Right renal cortex interstitium (tissue), 3 donors: ENCODE measurements at regions not wholly inside any gene's neighbourhood (a gene's known extent, or its start where the extent isn't known, plus 50 kb on each side); places are given as distances from the start of the nearest gene placed in this dataset.
A peak's percentile ranks its signal among the peaks of the same experiment; 100 is the strongest.

Experiments used
- DNase-seq, 3 donors: peaks; one replicate each; pipeline ENCODE4 v3.0.0-alpha.2; 2013; ENCODE audit warnings: low read depth in 3 of 3, low spot score in 2 of 3

GRCh38 chrX:21056622-21057021, 317.6 kb upstream of the CNKSR2 start:
- no peak for DNase-seq

GRCh38 chrX:21047034-21047455, 327.2 kb upstream of the CNKSR2 start:
- no peak for DNase-seq

DNA sequence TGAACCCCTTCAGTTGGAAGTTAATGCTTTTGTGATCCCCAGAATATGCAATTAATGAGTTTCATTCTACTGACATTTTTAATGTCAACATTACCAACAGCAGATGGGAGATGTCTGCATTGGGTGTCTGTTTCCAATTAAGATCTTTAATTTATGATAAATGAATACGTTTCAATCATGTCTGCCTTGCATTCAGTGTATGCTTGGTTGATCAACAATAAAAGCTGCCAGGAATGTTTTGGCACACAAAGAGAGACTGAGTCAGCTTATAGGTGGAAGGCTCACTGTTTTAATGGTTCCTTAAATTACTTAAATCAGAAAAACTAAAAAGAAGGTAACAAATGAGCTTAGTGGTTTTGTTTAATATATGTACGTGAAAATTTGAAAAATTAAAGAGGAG, 359.9 kb upstream of the CNKSR2 start:
- no peak for DNase-seq

GRCh38 chrX:21004835-21005234, 369.4 kb upstream of the CNKSR2 start:
- no peak for DNase-seq

DNA sequence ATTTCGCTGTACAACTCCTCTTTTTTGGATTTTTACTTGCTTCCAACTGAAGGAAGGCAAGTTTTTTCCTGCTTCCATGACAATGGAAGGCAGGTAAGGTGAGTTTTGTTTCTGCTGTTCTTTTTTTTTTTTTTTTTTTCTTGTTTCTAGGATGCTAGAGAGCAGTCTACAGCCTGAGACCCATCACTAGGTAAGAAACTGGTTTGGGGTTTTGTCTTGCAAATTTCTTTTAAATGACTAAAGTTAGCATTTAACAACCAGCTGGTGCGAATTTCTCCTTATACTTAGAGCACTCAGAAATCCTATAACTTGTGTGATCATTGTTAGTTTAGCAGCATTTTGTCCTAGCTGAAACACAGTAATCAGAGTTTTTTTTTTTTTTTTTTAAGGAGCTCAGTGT, 378.4 kb upstream of the CNKSR2 start:
- DNase-seq: no peak

DNA sequence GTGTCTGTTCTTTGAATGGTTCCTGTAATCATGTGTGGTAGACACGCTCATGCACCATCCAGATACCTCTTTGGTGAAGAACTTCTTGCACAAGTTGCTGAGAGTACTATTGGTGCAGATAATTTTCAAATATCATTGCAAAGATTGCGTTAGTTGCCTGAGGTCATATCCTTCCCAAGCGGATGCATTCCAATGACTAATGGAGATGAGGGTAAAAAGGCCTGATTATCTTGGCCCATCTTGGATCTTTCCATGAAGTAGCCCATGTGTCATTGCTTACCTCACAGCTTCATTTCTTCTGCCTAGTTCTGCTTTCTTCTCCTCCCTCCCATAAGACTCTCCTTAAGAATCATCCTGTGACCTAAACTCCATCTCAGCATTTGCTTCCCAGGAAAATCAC, 384.9 kb upstream of the CNKSR2 start:
- no peak for DNase-seq

DNA sequence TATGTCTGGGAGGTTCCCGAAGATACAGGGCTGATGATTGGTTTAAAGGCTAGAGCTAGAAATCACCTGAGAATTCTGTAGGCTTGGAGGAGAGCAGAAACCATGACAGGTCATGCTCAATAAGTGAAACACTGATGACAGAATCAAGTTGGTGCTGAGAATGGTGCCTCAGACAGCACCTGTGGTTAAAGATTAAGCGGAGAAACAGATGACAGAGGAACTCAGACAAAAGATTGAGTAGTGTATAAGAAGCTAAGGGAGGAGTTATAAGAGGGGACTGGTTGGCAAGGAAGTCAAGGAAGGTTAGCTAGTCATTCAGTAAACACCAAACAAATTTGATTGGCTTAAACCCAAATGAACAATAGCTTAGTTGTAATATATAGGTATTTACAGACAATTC, 385.4 kb upstream of the CNKSR2 start:
- no peak for DNase-seq

DNA sequence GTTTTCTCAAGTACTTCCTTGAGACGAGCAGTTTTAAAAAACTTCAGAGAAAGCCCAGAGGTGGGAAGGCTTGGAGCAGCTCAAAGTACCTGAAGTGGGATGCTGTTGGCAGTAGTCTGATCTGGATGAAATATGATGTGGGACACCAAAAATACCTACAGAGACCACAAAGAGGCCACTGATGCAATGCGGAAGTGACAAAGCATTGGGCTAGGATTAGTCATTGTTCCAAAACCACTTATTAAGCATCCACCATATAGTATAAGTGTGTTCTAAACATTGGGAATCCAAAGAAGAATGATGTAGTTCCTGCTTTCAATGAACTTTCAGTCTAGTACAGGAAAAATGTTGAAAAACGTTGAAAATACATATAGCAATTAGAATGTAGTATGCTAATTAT, 386.1 kb upstream of the CNKSR2 start:
- no peak for DNase-seq

DNA sequence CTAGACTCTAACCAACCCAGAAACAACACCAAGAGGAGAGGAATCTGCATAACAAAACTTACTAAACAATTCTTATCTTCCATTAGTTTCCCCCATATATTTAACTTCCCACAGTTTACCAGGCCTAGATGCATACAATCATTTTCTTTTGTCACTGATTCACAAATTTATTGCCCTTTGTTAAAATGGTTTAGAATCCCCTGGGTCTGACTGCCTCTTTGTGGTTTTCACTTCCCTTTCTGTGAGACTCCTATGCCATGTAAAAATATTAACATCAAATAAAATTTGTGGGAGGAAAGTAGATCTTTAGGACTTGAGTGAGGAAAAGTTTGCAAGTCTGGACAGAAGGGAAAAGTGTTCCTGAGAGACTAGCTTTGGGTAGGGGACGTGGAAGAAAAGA, 393.8 kb upstream of the CNKSR2 start:
- no peak for DNase-seq

- no peak for DNase-seq
These were observed 399.9 kb upstream of the CNKSR2 start for GRCh38 chrX:20974326-20974725.

- DNase-seq: no peak
These were observed 401.2 kb upstream of the CNKSR2 start for GRCh38 chrX:20973038-20973437.

DNA sequence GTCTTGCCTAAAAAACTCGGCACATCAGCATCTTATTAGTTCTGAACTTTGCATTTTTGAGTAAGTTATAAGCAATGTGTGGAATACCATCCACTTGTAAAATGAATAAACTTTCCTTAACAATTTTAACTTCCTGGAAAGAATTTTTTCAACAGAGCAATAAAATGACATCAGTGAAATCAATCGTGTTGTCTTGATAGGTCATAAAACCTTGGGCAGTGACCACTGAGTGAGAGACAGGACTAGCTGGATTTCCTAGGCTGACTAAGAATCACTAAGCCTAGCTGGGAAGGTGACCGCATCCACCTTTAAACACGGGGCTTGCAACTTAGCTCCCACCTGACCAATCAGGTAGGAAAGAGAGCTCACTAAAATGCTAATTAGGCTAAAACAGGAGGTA, 403.0 kb upstream of the CNKSR2 start:
- DNase-seq: no peak

- no peak for DNase-seq
These were observed 404.7 kb upstream of the CNKSR2 start for GRCh38 chrX:20969565-20969964.

GRCh38 chrX:20968996-20969395, 405.2 kb upstream of the CNKSR2 start:
- DNase-seq: no peak

GRCh38 chrX:20967725-20968124, 406.5 kb upstream of the CNKSR2 start:
- DNase-seq: no peak

GRCh38 chrX:20965270-20966044, 408.8 kb upstream of the CNKSR2 start:
- DNase-seq: no peak

DNA sequence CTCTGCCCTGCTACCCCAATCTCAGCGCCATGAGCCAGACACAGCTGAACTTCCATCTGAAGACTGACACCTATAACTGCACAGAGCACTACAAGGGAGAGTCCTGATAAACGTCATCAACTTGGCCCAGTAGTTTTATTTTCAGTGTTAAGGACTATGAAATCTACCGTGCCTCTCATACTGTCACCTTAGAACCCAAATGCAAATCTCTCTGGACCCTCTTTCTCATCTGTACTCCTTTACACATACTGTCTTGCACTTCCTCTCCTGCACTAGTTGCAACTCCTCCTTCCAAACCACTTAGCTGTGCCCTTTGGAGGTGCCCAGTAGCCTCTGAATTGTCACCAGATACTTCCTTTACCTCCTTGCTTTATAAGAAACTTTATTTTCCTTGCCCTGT, 420.2 kb upstream of the CNKSR2 start:
- no peak for DNase-seq

GRCh38 chrX:20952180-20952579, 422.0 kb upstream of the CNKSR2 start:
- no peak for DNase-seq

- no peak for DNase-seq
These were observed 423.0 kb upstream of the CNKSR2 start for GRCh38 chrX:20951016-20951810.

- no peak for DNase-seq
These were observed 426.8 kb upstream of the CNKSR2 start for GRCh38 chrX:20947411-20947912.

- DNase-seq: peak in 2 of 3 donors; percentile 1 to 8
These were observed 460.5 kb upstream of the CNKSR2 start for GRCh38 chrX:20913760-20914159.

- DNase-seq: no peak
These were observed 467.6 kb upstream of the CNKSR2 start for GRCh38 chrX:20906571-20906970.
